HFFc6 (cell line): ENCODE measurements at regions not wholly inside any gene's neighbourhood (a gene's known extent, or its start where the extent isn't known, plus 50 kb on each side); places are given as distances from the start of the nearest gene placed in this dataset.

Experiments used
- DNase-seq: peaks from one replicate; pipeline ENCODE4 v3.0.0-alpha.2; 2018
- H3K27ac Mint-ChIP-seq: 2 replicates; pipeline ENCODE4 v1.8.0; 2020; ENCODE audit warnings: mild to moderate bottlenecking, mixed read lengths
- H3K27me3 Mint-ChIP-seq: 2 replicates; pipeline ENCODE4 v1.8.0; 2021; ENCODE audit warnings: mild to moderate bottlenecking, moderate library complexity, mixed read lengths; ENCODE audit not compliant: insufficient read depth
- H3K36me3 Mint-ChIP-seq: 2 replicates; pipeline ENCODE4 v1.8.0; 2021; ENCODE audit warnings: low read depth, mixed read lengths
- H3K4me1 Mint-ChIP-seq: 2 replicates; pipeline ENCODE4 v1.8.0; 2020; ENCODE audit warnings: low read depth, mixed read lengths
- H3K4me3 Mint-ChIP-seq: 2 replicates; pipeline ENCODE4 v1.8.0; 2020; ENCODE audit warnings: mild to moderate bottlenecking, moderate library complexity, mixed read lengths
- H3K9me3 Mint-ChIP-seq: 2 replicates; pipeline ENCODE4 v1.8.0; 2020; ENCODE audit warnings: mild to moderate bottlenecking, mixed read lengths
- TF ChIP-seq, protein P1 (sequence below): fragments of 200-600 bp; sonication (generic); IDR thresholded peaks from 2 replicates; pipeline ENCODE4 v1.5.0; 2021; ENCODE audit warnings: antibody characterized with exemption, mild to moderate bottlenecking

DNA sequence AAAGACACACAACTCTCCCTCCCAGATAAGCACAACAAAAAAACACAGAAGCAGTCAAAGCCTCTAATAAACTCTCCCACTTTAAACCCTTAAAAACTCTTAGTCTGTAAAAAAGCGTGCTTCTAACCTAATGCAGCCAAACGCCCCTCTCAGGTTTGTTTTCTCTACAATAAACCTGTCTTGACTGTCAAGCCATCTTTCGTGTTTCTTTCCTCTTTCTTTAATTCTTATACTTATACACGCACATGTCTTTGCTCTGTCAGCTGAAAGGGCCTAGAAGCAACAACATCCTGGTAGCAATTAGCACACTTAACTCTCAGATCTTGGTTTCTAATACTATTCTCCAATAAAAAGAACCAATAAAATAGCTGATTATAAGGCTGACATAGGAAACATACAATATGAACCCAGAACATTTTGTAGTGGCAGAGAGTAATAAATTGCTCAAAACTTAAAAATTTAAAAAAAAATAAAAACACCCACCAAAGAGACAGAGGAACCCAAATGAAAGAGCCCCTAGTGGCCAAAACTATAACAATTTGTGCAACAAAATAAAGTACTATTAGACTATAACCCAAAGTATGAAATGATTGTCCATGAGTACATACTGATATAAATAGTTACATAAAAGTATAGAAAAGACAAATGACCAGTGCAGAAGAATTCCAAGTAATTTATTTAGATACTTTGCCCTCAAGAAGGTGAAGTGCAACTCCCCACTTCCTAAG is 440.4 kb upstream of the ADGRL3 start:
- Mint-ChIP-seq H3K27ac (no peak overlapping the region), H3K4me1 (peaks cover 47% of the 10 kb centered on the region), H3K36me3 (no peaks in the 10 kb centered on the region), H3K27me3 (no peaks in the 10 kb centered on the region), H3K9me3 (no peaks in the 10 kb centered on the region), H3K4me3 (no peak overlapping the region)
- DNase-seq: no peak
- TF ChIP-seq, protein P1, sequence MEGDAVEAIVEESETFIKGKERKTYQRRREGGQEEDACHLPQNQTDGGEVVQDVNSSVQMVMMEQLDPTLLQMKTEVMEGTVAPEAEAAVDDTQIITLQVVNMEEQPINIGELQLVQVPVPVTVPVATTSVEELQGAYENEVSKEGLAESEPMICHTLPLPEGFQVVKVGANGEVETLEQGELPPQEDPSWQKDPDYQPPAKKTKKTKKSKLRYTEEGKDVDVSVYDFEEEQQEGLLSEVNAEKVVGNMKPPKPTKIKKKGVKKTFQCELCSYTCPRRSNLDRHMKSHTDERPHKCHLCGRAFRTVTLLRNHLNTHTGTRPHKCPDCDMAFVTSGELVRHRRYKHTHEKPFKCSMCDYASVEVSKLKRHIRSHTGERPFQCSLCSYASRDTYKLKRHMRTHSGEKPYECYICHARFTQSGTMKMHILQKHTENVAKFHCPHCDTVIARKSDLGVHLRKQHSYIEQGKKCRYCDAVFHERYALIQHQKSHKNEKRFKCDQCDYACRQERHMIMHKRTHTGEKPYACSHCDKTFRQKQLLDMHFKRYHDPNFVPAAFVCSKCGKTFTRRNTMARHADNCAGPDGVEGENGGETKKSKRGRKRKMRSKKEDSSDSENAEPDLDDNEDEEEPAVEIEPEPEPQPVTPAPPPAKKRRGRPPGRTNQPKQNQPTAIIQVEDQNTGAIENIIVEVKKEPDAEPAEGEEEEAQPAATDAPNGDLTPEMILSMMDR: peak; percentile 76

- Mint-ChIP-seq H3K4me3 (no peak overlapping the region), H3K36me3 (no peaks in the 10 kb centered on the region), H3K27ac (no peak overlapping the region), H3K9me3 (no peaks in the 10 kb centered on the region), H3K4me1 (no peaks in the 10 kb centered on the region), H3K27me3 (no peaks in the 10 kb centered on the region; the same call in 1 of the 2 replicates)
- TF ChIP-seq, protein P1: no peak
- no peak for DNase-seq
Measured at GRCh38 chr4:60780874-60781273, 419.3 kb upstream of the ADGRL3 start.

DNA sequence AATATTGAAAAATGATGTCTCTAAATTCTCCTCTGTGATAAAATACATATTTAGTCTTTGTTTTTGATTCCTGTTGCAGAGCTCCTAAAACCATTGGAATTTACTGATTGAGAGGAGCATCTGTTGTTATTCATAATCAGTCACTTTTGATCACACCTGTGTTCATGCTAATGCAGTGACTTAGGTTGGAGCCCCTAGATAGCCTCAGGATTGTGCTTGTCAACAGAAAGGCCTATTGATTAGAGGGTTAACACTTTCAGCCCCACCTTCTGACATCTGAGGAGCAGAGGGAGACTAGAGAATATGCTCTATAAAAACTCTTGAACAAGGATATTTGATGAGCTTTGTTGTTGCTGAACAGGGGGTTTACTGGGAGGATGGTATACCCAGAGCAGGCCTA is 409.5 kb upstream of the ADGRL3 start:
- DNase-seq: no peak
- Mint-ChIP-seq H3K4me1 (no peaks in the 10 kb centered on the region), H3K36me3 (no peaks in the 10 kb centered on the region), H3K4me3 (no peak overlapping the region), H3K9me3 (no peaks in the 10 kb centered on the region), H3K27me3 (no peaks in the 10 kb centered on the region), H3K27ac (no peak overlapping the region)
- TF ChIP-seq, protein P1: no peak

DNA sequence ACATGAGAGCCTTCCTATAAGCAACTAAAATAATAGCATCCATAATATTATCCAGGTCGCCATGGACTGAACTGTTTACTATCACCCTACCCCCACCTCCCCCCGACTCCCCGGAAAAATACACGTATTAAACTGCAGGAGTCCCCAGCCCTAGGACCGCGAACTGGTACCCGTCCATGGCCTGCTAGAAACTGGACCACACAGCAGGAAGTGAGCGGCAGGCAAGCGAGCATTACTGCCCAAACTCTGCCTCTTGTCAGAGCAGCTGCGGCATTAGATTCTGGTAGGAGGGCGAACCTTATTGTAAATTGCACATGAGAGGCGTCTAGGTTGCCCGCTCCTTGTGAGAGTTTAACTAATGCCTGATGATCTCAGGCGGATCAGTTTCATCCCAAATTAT is 405.8 kb upstream of the ADGRL3 start:
- DNase-seq: no peak
- TF ChIP-seq, protein P1: no peak
- Mint-ChIP-seq H3K4me1 (no peaks in the 10 kb centered on the region), H3K27ac (no peak overlapping the region), H3K27me3 (no peaks in the 10 kb centered on the region), H3K9me3 (no peaks in the 10 kb centered on the region), H3K36me3 (no peaks in the 10 kb centered on the region), H3K4me3 (no peak overlapping the region)

DNA sequence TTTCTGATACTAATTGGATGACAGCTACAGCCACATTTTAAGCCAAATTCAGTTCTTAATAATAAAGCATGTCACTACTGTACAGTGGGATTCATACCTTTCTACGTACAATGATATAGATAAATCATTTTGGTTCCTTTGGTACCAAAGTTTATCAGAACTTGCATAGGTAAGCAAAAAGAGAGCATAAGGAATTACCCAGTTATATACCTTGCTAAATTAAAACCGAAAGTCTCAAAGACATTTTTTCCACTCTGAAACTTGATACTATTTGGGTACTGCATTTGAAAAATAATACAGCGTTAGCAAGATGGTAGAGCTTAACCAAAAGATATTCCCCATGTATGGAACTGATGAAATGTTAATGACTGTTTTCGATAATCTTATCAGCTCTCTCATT is 400.9 kb upstream of the ADGRL3 start:
- no peaks in the 10 kb centered on the region for H3K9me3 Mint-ChIP-seq
- no peaks in the 10 kb centered on the region for H3K36me3 Mint-ChIP-seq
- no peak overlapping the region for H3K27ac Mint-ChIP-seq
- H3K4me3 Mint-ChIP-seq: no peak overlapping the region
- H3K4me1 Mint-ChIP-seq: no peaks in the 10 kb centered on the region
- no peaks in the 10 kb centered on the region; the same call in 1 of the 2 replicates for H3K27me3 Mint-ChIP-seq
- TF ChIP-seq, protein P1: no peak
- no peak for DNase-seq
